ENCODE measurements at regions not wholly inside any gene's neighbourhood (a gene's known extent, or its start where the extent isn't known, plus 50 kb on each side); places are given as distances from the start of the nearest gene placed in this dataset.

- Histone ChIP-seq H3K4me1 (ENCODE audit: control insufficient read depth, extremely low read depth, insufficient read depth, low read length) (no peaks in the 10 kb centered on the region), H2AFZ (ENCODE audit: low read depth, low read length) (no peak overlapping the region), H3K79me2 (ENCODE audit: control insufficient read depth, insufficient read depth, low read length) (no peaks in the 10 kb centered on the region), H3K27ac (ENCODE audit: insufficient read depth, low read depth, low read length) (no peak overlapping the region), H3K9ac (replicated peaks; ENCODE audit: extremely low read depth, insufficient read depth, low read length) (no peak overlapping the region), H3K27me3 (ENCODE audit: control insufficient read depth in 2 of 2, insufficient read depth in 2 of 2, low read length in 2 of 2) (no peaks in the 10 kb centered on the region), H3K9me3 (replicated peaks; ENCODE audit: control insufficient read depth, insufficient read depth, low read length) (no peaks in the 10 kb centered on the region), H3K36me3 (ENCODE audit: control insufficient read depth in 2 of 2, extremely low read depth in 1 of 2, insufficient read depth in 2 of 2, low read length in 2 of 2) (no peaks in the 10 kb centered on the region), H4K20me1 (replicated peaks; ENCODE audit: control insufficient read depth, extremely low read depth, insufficient read depth, low read length) (no peaks in the 10 kb centered on the region), H3K9me1 (replicated peaks; ENCODE audit: control insufficient read depth, extremely low read depth, insufficient read depth, low read length) (no peaks in the 10 kb centered on the region), H3K4me3 (replicated peaks in 1 of 3; ENCODE audit: insufficient read depth in 1 of 3, low read depth in 1 of 3, low read length in 3 of 3) (no peak overlapping the region), H3K4me2 (ENCODE audit: insufficient read depth, low read length) (no peak overlapping the region)
- POLR2A ChIA-PET: no interaction called here
- no TSS peak for BruUV-seq (replicated peaks)
- DNase-seq (ENCODE audit: low read depth, low spot score): no peak
- dilution Hi-C loops (cut with MboI; ENCODE audit: extremely low pct_ligation_motif_present, low sequenced_read_pairs) (no loop called here), intact Hi-C loops (cut with micrococcal nuclease) (no loop called here)
- TF ChIP-seq POLR2AphosphoS5 (IDR thresholded peaks at IDR 0.05; ENCODE audit: insufficient read depth, low read depth, low read length): no peak
- TF ChIP-seq JUN (IDR thresholded peaks at IDR 0.05; ENCODE audit: borderline replicate concordance, insufficient read depth, insufficient read length, low read depth): no peak
- TF ChIP-seq CTCF (IDR thresholded peaks at IDR 0.05; ENCODE audit: extremely low read depth in 1 of 2, insufficient read depth in 1 of 2, low read depth in 1 of 2, low read length in 2 of 2): no peak
- no peak for TF ChIP-seq FOS (IDR thresholded peaks at IDR 0.05; ENCODE audit: borderline replicate concordance, insufficient read depth, low read length)
- no peak for TF ChIP-seq POLR2A (IDR thresholded peaks at IDR 0.05; ENCODE audit: low read depth, low read length)
- TF ChIP-seq MYC (IDR thresholded peaks at IDR 0.05; ENCODE audit: low read depth, low read length): no peak
- no peak for TF ChIP-seq EZH2 (IDR thresholded peaks at IDR 0.05; ENCODE audit: borderline replicate concordance, low read depth, low read length, severe bottlenecking)
- no peak for TF ChIP-seq GATA2 (IDR thresholded peaks at IDR 0.05; ENCODE audit: insufficient read depth, insufficient read length, low read depth, low read length)
- TF ChIP-seq MAX (IDR thresholded peaks at IDR 0.05; ENCODE audit: insufficient read depth, insufficient read length): no peak
- FAIRE-seq: no peak
- CTCF ChIA-PET: interaction anchor here (0.7 kb wide), 1 partner anchor 45 kb away, joined by 3 read pairs; no protein-coding TSS in a partner anchor
Measured at GRCh38 chr3:23035927-23036640, 167.0 kb upstream of the UBE2E2 start.

Measured in endothelial cell of umbilical vein (primary cell).